Loucy (cell line): ENCODE measurements at regions not wholly inside any gene's neighbourhood (a gene's known extent, or its start where the extent isn't known, plus 50 kb on each side); places are given as distances from the start of the nearest gene placed in this dataset.

Source experiments
- CTCF ChIP-seq: fragments of 200-600 bp; sonication (generic); conservative IDR thresholded peaks from 2 replicates; pipeline ENCODE4 v1.5.1; 2014; ENCODE audit warnings: mild to moderate bottlenecking, antibody characterized with exemption, low read length
- EZH2phosphoT487 ChIP-seq: fragments of 200-600 bp; IDR thresholded peaks from 2 replicates; pipeline ENCODE4 v1.6.1; 2018; ENCODE audit warnings: antibody characterized with exemption, mild to moderate bottlenecking, moderate library complexity, borderline replicate concordance

DNA sequence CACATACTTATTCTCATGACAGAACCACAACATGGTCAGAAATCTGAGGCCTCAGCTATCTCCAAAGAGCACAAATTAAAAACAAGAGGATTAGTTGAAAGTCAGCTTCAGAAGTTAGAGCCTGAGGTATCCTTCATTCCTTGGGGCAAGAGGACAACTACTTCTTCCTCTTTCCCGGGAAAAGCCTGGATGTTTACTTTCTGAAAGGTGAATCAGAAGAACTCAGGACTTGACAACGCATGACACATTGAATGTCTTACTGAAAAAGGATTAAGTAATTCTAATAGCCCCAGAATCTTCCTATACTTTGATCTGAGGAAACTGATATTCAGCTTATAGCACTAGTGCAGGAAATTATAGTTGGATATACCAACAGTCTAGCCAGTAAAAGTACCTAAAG, 573.2 kb downstream of the METTL4 start:
- TF ChIP-seq CTCF (no peak), EZH2phosphoT487 (no peak)
